ENCODE measurements at regions not wholly inside any gene's neighbourhood (a gene's known extent, or its start where the extent isn't known, plus 50 kb on each side); places are given as distances from the start of the nearest gene placed in this dataset.

- DNase-seq: no peak
- CTCF ChIA-PET: no interaction called here
- no peak for ATAC-seq (ENCODE audit: low read depth)
- POLR2A ChIA-PET: no interaction called here
- no peaks in the 10 kb centered on the region for H3K27me3 Mint-ChIP-seq
- intact Hi-C loops (cut with micrococcal nuclease): no loop called here
- no peak overlapping the region for H3K27ac Mint-ChIP-seq
- H3K9me3 Mint-ChIP-seq: no peaks in the 10 kb centered on the region
- no peak overlapping the region for H3K4me3 Mint-ChIP-seq
- no peaks in the 10 kb centered on the region for H3K4me1 Mint-ChIP-seq
- TF ChIP-seq, protein P1, sequence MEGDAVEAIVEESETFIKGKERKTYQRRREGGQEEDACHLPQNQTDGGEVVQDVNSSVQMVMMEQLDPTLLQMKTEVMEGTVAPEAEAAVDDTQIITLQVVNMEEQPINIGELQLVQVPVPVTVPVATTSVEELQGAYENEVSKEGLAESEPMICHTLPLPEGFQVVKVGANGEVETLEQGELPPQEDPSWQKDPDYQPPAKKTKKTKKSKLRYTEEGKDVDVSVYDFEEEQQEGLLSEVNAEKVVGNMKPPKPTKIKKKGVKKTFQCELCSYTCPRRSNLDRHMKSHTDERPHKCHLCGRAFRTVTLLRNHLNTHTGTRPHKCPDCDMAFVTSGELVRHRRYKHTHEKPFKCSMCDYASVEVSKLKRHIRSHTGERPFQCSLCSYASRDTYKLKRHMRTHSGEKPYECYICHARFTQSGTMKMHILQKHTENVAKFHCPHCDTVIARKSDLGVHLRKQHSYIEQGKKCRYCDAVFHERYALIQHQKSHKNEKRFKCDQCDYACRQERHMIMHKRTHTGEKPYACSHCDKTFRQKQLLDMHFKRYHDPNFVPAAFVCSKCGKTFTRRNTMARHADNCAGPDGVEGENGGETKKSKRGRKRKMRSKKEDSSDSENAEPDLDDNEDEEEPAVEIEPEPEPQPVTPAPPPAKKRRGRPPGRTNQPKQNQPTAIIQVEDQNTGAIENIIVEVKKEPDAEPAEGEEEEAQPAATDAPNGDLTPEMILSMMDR (IDR thresholded peaks at IDR 0.05): no peak
- H3K36me3 Mint-ChIP-seq (ENCODE audit: low read depth): no peaks in the 10 kb centered on the region
Measured at GRCh38 chr3:145639875-145640274, 521.1 kb downstream of the PLOD2 start.

GRCh38 chr3:145648396-145648795 lies 512.6 kb downstream of the PLOD2 start:
- Mint-ChIP-seq H3K9me3 (no peaks in the 10 kb centered on the region), H3K27me3 (no peaks in the 10 kb centered on the region), H3K36me3 (ENCODE audit: low read depth) (no peaks in the 10 kb centered on the region), H3K4me1 (no peaks in the 10 kb centered on the region), H3K27ac (no peak overlapping the region), H3K4me3 (no peak overlapping the region)
- TF ChIP-seq, protein P1 (IDR thresholded peaks at IDR 0.05): no peak
- intact Hi-C loops (cut with micrococcal nuclease): no loop called here
- ChIA-PET POLR2A (no interaction called here), CTCF (no interaction called here)
- DNase-seq (no peak), ATAC-seq (ENCODE audit: low read depth) (no peak)

- Mint-ChIP-seq H3K36me3 (ENCODE audit: low read depth) (no peaks in the 10 kb centered on the region), H3K9me3 (no peaks in the 10 kb centered on the region), H3K27me3 (no peaks in the 10 kb centered on the region), H3K27ac (no peak overlapping the region), H3K4me3 (no peak overlapping the region), H3K4me1 (no peaks in the 10 kb centered on the region)
- POLR2A ChIA-PET: no interaction called here
- intact Hi-C loops (cut with micrococcal nuclease): no loop called here
- DNase-seq: no peak
- CTCF ChIA-PET: no interaction called here
- ATAC-seq (ENCODE audit: low read depth): no peak
- TF ChIP-seq, protein P1 (IDR thresholded peaks at IDR 0.05): no peak
Measured at GRCh38 chr3:145649368-145649887, 511.6 kb downstream of the PLOD2 start.

GRCh38 chr3:145650170-145650569 lies 510.8 kb downstream of the PLOD2 start:
- ChIA-PET CTCF (no interaction called here), POLR2A (no interaction called here)
- Mint-ChIP-seq H3K4me1 (no peaks in the 10 kb centered on the region), H3K4me3 (no peak overlapping the region), H3K27ac (no peak overlapping the region), H3K9me3 (no peaks in the 10 kb centered on the region), H3K36me3 (ENCODE audit: low read depth) (no peaks in the 10 kb centered on the region), H3K27me3 (no peaks in the 10 kb centered on the region)
- TF ChIP-seq, protein P1 (IDR thresholded peaks at IDR 0.05): no peak
- ATAC-seq (ENCODE audit: low read depth) (no peak), DNase-seq (no peak)
- intact Hi-C loops (cut with micrococcal nuclease): no loop called here

DNA sequence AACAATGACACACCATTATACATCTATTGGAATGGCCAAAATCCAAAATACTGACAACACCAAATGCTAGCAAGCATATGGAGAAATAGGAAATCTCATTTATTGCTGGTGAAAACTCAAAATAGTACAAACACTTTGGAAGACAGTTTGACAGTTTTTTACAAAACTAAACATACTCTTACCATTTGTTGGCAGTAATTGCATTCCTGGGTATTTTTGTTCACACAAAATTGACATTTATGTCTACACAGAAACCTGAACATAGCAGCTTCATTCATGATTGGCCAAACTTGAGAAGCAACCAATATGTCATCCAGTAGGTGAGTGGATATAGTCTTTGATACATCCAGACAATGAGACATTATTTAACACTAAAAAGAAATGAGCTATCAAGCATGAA lies 489.9 kb downstream of the PLOD2 start:
- Mint-ChIP-seq H3K27ac (no peak overlapping the region), H3K4me1 (no peaks in the 10 kb centered on the region), H3K4me3 (no peak overlapping the region), H3K27me3 (no peaks in the 10 kb centered on the region), H3K36me3 (ENCODE audit: low read depth) (no peaks in the 10 kb centered on the region), H3K9me3 (no peaks in the 10 kb centered on the region)
- DNase-seq: no peak
- ATAC-seq (ENCODE audit: low read depth): no peak
- POLR2A ChIA-PET: no interaction called here
- TF ChIP-seq, protein P1 (IDR thresholded peaks at IDR 0.05): no peak
- CTCF ChIA-PET: no interaction called here
- intact Hi-C loops (cut with micrococcal nuclease): no loop called here

All from activated B cell treated with CpG ODN at 0.5 μM for 24 hours (primary cell).